Activated CD8-positive, alpha-beta memory T cell treated with anti-CD3 and anti-CD28 coated beads, Interleukin-2, amount 10 ng/mL, durations not matched to agents 7 days and 5 days (primary cell): ENCODE measurements at regions not wholly inside any gene's neighbourhood (a gene's known extent, or its start where the extent isn't known, plus 50 kb on each side); places are given as distances from the start of the nearest gene placed in this dataset.

Experiments
- ATAC-seq: fragments of 150-1000 bp; cut with Tn5 transposase; one replicate; pipeline ENCODE4 v1.10.0; 2021; ENCODE audit warnings: moderate library complexity
- CTCF ChIA-PET: fragments of 350-600 bp; sonication (Branson Sonifier 250); formaldehyde crosslinking; loops from one replicate; lab custom pipeline; 2021; ENCODE audit warnings: antibody characterized with exemption; lab: Charles Lee
- DNase-seq: peaks from one replicate; pipeline ENCODE4 v3.0.0-alpha.2; 2020
- H3K27ac Mint-ChIP-seq: one replicate; pipeline ENCODE4 v1.8.0; 2021; ENCODE audit warnings: mild to moderate bottlenecking, mixed read lengths
- H3K27me3 Mint-ChIP-seq: one replicate; pipeline ENCODE4 v1.8.0; 2021; ENCODE audit warnings: mixed read lengths
- H3K36me3 Mint-ChIP-seq: one replicate; pipeline ENCODE4 v1.8.0; 2021; ENCODE audit warnings: mild to moderate bottlenecking, mixed read lengths
- H3K4me1 Mint-ChIP-seq: one replicate; pipeline ENCODE4 v1.8.0; 2021; ENCODE audit warnings: mixed read lengths
- H3K4me3 Mint-ChIP-seq: one replicate; pipeline ENCODE4 v1.8.0; 2021; ENCODE audit warnings: mild to moderate bottlenecking, moderate library complexity, mixed read lengths
- H3K9me3 Mint-ChIP-seq: one replicate; pipeline ENCODE4 v1.8.0; 2022; ENCODE audit warnings: low read depth, mixed read lengths

GRCh38 chr10:62705789-62706188 lies 98.7 kb upstream of the ADO start:
- CTCF ChIA-PET, result no interaction called here

GRCh38 chr10:62707810-62708209 lies 96.7 kb upstream of the ADO start:
- H3K4me3 Mint-ChIP-seq, result no peak overlapping the region
- no peak overlapping the region for H3K27ac Mint-ChIP-seq
- H3K4me1 Mint-ChIP-seq, result no peaks in the 10 kb centered on the region
- H3K27me3 Mint-ChIP-seq, result peaks cover 22% of the 10 kb centered on the region
- DNase-seq, result no peak
- peaks cover 11% of the 10 kb centered on the region for H3K36me3 Mint-ChIP-seq
- H3K9me3 Mint-ChIP-seq, result peaks cover 10% of the 10 kb centered on the region
- CTCF ChIA-PET, result no interaction called here
- ATAC-seq, result no peak

More at GRCh38 chr10:62705789-62706188, 98.7 kb upstream of the ADO start:
- no peak overlapping the region for H3K27ac Mint-ChIP-seq
- DNase-seq (no peak), ATAC-seq (no peak)
- no peaks in the 10 kb centered on the region for H3K4me1 Mint-ChIP-seq
- peaks cover 29% of the 10 kb centered on the region for H3K27me3 Mint-ChIP-seq
- H3K4me3 Mint-ChIP-seq, result no peak overlapping the region
- peaks cover 7% of the 10 kb centered on the region for H3K36me3 Mint-ChIP-seq
- peaks cover 8% of the 10 kb centered on the region for H3K9me3 Mint-ChIP-seq

DNA sequence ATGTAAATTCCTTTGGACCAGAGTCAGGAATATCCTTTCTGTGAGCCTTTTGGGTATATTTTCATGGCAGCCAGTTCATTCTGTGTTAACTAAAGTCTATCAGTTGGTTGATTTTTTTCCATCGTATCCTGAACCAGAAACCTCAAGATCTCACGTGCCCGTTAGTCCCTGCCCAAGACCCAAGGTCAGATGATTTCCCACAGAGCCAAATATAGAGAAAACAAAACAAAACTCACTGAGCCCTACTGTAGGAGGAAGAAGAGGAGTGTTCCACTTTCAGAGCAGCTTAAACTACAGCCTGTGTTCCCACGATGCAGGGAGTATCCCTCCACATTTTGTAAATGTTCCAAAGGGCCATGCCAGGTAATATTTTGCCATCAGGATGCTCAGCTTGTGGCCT lies 96.0 kb upstream of the ADO start:
- Mint-ChIP-seq H3K9me3 (peaks cover 10% of the 10 kb centered on the region), H3K27ac (no peak overlapping the region), H3K36me3 (peaks cover 11% of the 10 kb centered on the region), H3K4me1 (no peaks in the 10 kb centered on the region), H3K27me3 (peaks cover 18% of the 10 kb centered on the region), H3K4me3 (no peak overlapping the region)
- DNase-seq, result no peak
- CTCF ChIA-PET, result no interaction called here
- ATAC-seq, result no peak

DNA sequence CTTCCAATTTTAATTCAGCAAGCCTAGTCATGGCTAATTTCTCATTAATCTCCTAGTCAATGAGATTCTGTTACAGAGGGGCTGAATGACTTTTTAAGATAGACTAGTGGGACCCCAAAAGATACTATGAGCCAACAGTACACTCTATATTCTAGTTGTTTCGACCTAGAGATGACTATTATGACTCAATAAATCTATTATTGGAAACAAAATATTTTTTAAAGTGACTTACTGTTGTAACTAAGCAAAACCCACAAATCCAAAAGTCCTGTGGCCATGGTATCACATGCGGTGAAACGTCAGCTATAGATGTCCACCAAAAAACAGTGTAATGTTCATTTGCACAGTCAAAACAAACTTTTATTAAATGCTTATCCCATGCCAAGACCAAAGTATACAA lies 95.3 kb upstream of the ADO start:
- Mint-ChIP-seq H3K4me3 (no peak overlapping the region), H3K27ac (no peak overlapping the region), H3K9me3 (peaks cover 12% of the 10 kb centered on the region), H3K27me3 (peaks cover 15% of the 10 kb centered on the region), H3K4me1 (no peaks in the 10 kb centered on the region), H3K36me3 (peaks cover 12% of the 10 kb centered on the region)
- CTCF ChIA-PET, result no interaction called here
- DNase-seq (no peak), ATAC-seq (no peak)

GRCh38 chr10:62710182-62710581 lies 94.3 kb upstream of the ADO start:
- ATAC-seq (no peak), DNase-seq (no peak)
- CTCF ChIA-PET, result no interaction called here
- Mint-ChIP-seq H3K4me1 (peaks cover 3% of the 10 kb centered on the region), H3K27me3 (peaks cover 18% of the 10 kb centered on the region), H3K4me3 (no peak overlapping the region), H3K9me3 (peaks cover 12% of the 10 kb centered on the region), H3K36me3 (peaks cover 12% of the 10 kb centered on the region), H3K27ac (no peak overlapping the region)

GRCh38 chr10:62715383-62715782 lies 89.1 kb upstream of the ADO start:
- Mint-ChIP-seq H3K27me3 (peaks cover 22% of the 10 kb centered on the region), H3K9me3 (peaks cover 8% of the 10 kb centered on the region), H3K4me1 (peaks cover 5% of the 10 kb centered on the region), H3K36me3 (peaks cover 9% of the 10 kb centered on the region), H3K27ac (no peak overlapping the region), H3K4me3 (no peak overlapping the region)
- no peak for ATAC-seq
- CTCF ChIA-PET, result no interaction called here
- no peak for DNase-seq

DNA sequence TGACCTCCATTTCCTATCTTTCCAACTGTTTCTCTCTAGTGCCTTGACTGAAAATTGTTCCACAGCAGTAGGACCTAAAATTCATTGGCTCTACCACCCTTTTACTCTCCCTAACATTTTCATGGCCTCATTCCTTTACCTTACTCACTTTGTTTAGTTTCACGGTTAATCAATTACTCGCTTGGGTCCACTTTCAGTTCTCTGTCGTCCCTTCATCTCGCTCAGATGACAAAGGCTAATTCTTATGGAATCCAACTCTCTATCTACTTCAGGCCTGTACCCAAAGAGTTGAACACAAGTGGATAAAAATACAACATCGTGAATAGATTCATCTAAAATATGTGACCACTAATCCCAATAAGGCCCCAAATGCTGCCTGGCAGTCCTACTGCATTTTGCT lies 85.9 kb upstream of the ADO start:
- ATAC-seq (no peak), DNase-seq (no peak)
- Mint-ChIP-seq H3K27ac (no peak overlapping the region), H3K36me3 (peaks cover 2% of the 10 kb centered on the region), H3K4me1 (peaks cover 5% of the 10 kb centered on the region), H3K9me3 (peaks cover 2% of the 10 kb centered on the region), H3K27me3 (peaks cover 26% of the 10 kb centered on the region), H3K4me3 (no peak overlapping the region)
- CTCF ChIA-PET, result no interaction called here

GRCh38 chr10:62719061-62719460 lies 85.5 kb upstream of the ADO start:
- Mint-ChIP-seq H3K36me3 (peaks cover under 1% of the 10 kb centered on the region), H3K9me3 (peaks cover under 1% of the 10 kb centered on the region), H3K4me1 (peaks cover 5% of the 10 kb centered on the region), H3K4me3 (no peak overlapping the region), H3K27ac (no peak overlapping the region), H3K27me3 (peaks cover 26% of the 10 kb centered on the region)
- ATAC-seq (no peak), DNase-seq (no peak)
- CTCF ChIA-PET, result no interaction called here

- Mint-ChIP-seq H3K9me3 (no peaks in the 10 kb centered on the region), H3K4me3 (no peak overlapping the region), H3K4me1 (peaks cover 15% of the 10 kb centered on the region), H3K36me3 (no peaks in the 10 kb centered on the region), H3K27ac (no peak overlapping the region), H3K27me3 (peaks cover 30% of the 10 kb centered on the region)
- ATAC-seq, result no peak
- no peak for DNase-seq
- CTCF ChIA-PET, result no interaction called here
These were observed 82.8 kb upstream of the ADO start for GRCh38 chr10:62721687-62722086.

DNA sequence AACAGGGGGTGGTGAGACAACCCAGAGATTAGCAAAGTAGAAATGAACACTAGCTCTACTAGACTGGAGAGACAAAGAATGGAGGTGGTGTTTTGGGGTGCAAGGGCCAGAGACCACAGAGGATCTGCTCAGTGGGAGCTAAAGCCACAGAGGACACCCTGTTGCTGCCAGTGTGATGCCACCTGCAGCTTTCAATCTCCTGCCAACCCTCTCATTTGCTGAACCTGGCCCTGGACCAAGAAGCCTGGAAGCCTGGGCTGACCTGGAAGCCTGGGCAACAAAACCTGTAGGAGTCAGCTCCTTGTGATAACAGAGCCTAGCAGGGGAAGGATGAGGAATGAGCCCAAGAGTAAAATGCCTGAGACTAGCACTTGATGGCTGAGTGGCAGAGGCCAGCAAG lies 81.1 kb upstream of the ADO start:
- H3K4me1 Mint-ChIP-seq, result peaks cover 28% of the 10 kb centered on the region
- H3K9me3 Mint-ChIP-seq, result no peaks in the 10 kb centered on the region
- no peak overlapping the region for H3K27ac Mint-ChIP-seq
- no peaks in the 10 kb centered on the region for H3K36me3 Mint-ChIP-seq
- peaks cover 34% of the 10 kb centered on the region for H3K27me3 Mint-ChIP-seq
- ATAC-seq (no peak), DNase-seq (no peak)
- no peak overlapping the region for H3K4me3 Mint-ChIP-seq
- CTCF ChIA-PET, result interaction anchor here (1.1 kb wide), 2 partner anchors 86 to 93 kb away, joined by 3 to 5 read pairs; partner anchors contain the start of gene EGR2

DNA sequence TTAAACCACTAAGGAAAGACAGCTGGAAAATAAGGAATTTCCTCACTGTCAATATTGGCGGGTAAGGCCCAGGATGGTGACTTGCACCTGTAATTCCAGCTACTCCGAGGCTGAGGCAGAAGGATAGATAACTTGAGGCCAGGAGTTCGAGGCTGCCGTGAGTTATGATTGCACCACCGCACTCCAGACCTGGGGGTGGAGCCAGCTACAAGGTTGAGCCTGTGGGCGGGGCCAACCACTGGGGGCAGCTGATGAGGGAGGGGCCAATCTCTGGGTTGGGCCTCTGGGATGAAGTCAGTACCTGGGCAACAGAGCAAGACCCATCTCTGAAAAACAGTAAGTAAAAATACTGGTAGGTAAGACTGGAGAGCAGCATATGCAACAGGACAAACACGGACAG lies 80.1 kb upstream of the ADO start:
- Mint-ChIP-seq H3K4me1 (peaks cover 37% of the 10 kb centered on the region), H3K9me3 (no peaks in the 10 kb centered on the region), H3K4me3 (no peak overlapping the region), H3K36me3 (no peaks in the 10 kb centered on the region), H3K27ac (no peak overlapping the region), H3K27me3 (peaks cover 37% of the 10 kb centered on the region)
- DNase-seq, result no peak
- CTCF ChIA-PET, result no interaction called here
- no peak for ATAC-seq

DNA sequence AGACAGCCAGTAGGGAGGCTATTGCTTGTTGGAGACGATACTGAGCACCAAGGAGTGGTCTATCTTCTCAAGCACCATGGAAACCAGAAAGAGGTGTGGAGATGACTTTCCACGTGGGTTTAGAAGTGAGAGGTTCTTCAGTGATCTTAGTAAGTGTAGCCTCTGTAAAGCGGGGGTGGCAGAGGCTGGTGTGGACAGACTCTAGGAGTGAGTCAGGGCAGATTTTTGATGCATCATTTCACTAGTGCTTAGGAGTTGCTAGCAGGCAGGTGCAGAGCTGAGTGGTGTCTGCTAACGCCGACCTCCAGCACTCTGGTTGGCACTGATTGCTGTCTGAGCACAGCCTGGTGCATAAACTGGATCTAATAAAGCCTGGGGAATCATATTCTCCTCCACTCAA lies 78.4 kb upstream of the ADO start:
- ATAC-seq, result peak; percentile 79
- no peak overlapping the region for H3K27ac Mint-ChIP-seq

GRCh38 chr10:62726638-62727037 lies 77.9 kb upstream of the ADO start:
- peaks cover 46% of the 10 kb centered on the region for H3K27me3 Mint-ChIP-seq
- CTCF ChIA-PET, result no interaction called here
- DNase-seq (no peak), ATAC-seq (no peak)
- peaks cover 2% of the 10 kb centered on the region for H3K36me3 Mint-ChIP-seq
- no peaks in the 10 kb centered on the region for H3K9me3 Mint-ChIP-seq
- no peak overlapping the region for H3K27ac Mint-ChIP-seq
- no peak overlapping the region for H3K4me3 Mint-ChIP-seq
- H3K4me1 Mint-ChIP-seq, result peaks cover 41% of the 10 kb centered on the region

More for the DNA sequence above, 78.4 kb upstream of the ADO start:
- Mint-ChIP-seq H3K4me1 (peaks cover 37% of the 10 kb centered on the region), H3K27me3 (peaks cover 42% of the 10 kb centered on the region), H3K36me3 (no peaks in the 10 kb centered on the region), H3K4me3 (no peak overlapping the region), H3K9me3 (no peaks in the 10 kb centered on the region)
- CTCF ChIA-PET, result no interaction called here
- peak; percentile 67 for DNase-seq

DNA sequence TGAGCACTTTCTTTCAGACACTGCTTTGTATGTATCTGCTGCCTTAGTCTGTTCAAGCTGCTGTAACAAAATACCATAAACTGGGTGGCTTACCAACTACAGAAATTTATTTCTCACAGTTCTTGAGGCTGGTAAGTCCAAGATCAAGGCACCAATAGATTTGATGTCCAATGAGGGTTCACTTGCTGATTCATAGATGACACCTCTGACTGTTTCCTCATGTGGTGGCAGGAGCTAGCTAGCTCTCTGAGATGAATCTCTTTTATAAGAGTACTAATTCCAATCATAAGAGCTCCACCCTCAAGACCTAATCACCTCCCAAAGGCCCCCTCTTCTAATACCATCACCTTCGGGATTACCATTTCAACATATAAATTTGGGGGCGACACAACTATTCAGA lies 76.6 kb upstream of the ADO start:
- DNase-seq (no peak), ATAC-seq (no peak)
- H3K36me3 Mint-ChIP-seq, result peaks cover 2% of the 10 kb centered on the region
- CTCF ChIA-PET, result interaction anchor here (1.0 to 1.4 kb wide), 2 partner anchors 91 to 118 kb away, joined by 3 read pairs; no protein-coding TSS in a partner anchor
- H3K4me1 Mint-ChIP-seq, result peaks cover 41% of the 10 kb centered on the region
- H3K4me3 Mint-ChIP-seq, result no peak overlapping the region
- H3K27ac Mint-ChIP-seq, result no peak overlapping the region
- peaks cover 54% of the 10 kb centered on the region for H3K27me3 Mint-ChIP-seq
- no peaks in the 10 kb centered on the region for H3K9me3 Mint-ChIP-seq

GRCh38 chr10:62728479-62728878 lies 76.0 kb upstream of the ADO start:
- H3K36me3 Mint-ChIP-seq, result peaks cover 2% of the 10 kb centered on the region
- no peak overlapping the region for H3K27ac Mint-ChIP-seq
- no peak overlapping the region for H3K4me3 Mint-ChIP-seq
- ATAC-seq, result no peak
- no peaks in the 10 kb centered on the region for H3K9me3 Mint-ChIP-seq
- H3K4me1 Mint-ChIP-seq, result peaks cover 41% of the 10 kb centered on the region
- CTCF ChIA-PET, result interaction anchor here (0.8 to 1.4 kb wide), 3 partner anchors 88 to 118 kb away, joined by 3 read pairs; no protein-coding TSS in a partner anchor
- DNase-seq, result peak; percentile 66
- H3K27me3 Mint-ChIP-seq, result peaks cover 49% of the 10 kb centered on the region
